Tibial nerve (tissue), 3 donors: ENCODE measurements at regions not wholly inside any gene's neighbourhood (a gene's known extent, or its start where the extent isn't known, plus 50 kb on each side); places are given as distances from the start of the nearest gene placed in this dataset.

Experiments
- CTCF ChIP-seq, 5 experiments: fragments of 200-600 bp in 3 of 5; fragments of 450-650 bp in 2 of 5; sonication (generic) in 3 of 5; IDR thresholded peaks; one replicate each; pipeline ENCODE4 v1.5.1; 2016 to 2019; ENCODE audit warnings: antibody characterized with exemption in 5 of 5, mild to moderate bottlenecking in 3 of 5, moderate library complexity in 2 of 5
- POLR2A ChIP-seq, 2 donors: fragments of 450-650 bp; IDR thresholded peaks; one replicate each; pipeline ENCODE4 v1.6.1; 2017; ENCODE audit warnings: antibody characterized with exemption in 2 of 2, mild to moderate bottlenecking in 2 of 2, moderate library complexity in 2 of 2

DNA sequence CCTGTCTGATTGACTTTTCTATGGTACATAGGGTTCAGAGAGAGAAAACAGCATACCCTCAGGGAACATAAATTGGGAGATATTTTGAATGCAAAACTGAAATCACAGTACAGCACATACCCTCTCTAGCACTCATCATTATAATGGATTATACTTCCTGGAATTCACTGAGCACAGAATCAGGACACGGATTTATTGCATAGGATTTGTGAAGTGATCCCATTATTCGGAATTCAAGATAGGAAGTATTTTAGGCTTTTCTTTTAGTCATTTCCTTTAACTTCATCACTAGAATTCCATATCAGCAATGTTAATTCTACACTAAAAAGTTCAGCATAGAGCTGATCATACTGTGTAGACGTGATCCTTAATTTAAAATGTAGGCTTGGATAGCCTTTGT, 407.0 kb downstream of the PID1 start:
- TF ChIP-seq CTCF (IDR thresholded peaks at IDR 0.05) (no peak), POLR2A (IDR thresholded peaks at IDR 0.05) (no peak)
